G401 (cell line): ENCODE measurements at regions not wholly inside any gene's neighbourhood (a gene's known extent, or its start where the extent isn't known, plus 50 kb on each side); places are given as distances from the start of the nearest gene placed in this dataset.
"Not testable (repeated sequence)": the region's sequence is repeated elsewhere in the genome, so short reads cannot be mapped to it uniquely, and the experiment has no call there.

Experiments used
- DNase-seq: peaks from one replicate; pipeline ENCODE4 v3.0.0-alpha.2; 2015; ENCODE audit warnings: low spot score
- in situ Hi-C: cut with HindIII; loops from 2 replicates; pipeline ENCODE4 v1.10.0; 2016; ENCODE audit warnings: low sequenced_read_pairs, mixed read lengths

DNA sequence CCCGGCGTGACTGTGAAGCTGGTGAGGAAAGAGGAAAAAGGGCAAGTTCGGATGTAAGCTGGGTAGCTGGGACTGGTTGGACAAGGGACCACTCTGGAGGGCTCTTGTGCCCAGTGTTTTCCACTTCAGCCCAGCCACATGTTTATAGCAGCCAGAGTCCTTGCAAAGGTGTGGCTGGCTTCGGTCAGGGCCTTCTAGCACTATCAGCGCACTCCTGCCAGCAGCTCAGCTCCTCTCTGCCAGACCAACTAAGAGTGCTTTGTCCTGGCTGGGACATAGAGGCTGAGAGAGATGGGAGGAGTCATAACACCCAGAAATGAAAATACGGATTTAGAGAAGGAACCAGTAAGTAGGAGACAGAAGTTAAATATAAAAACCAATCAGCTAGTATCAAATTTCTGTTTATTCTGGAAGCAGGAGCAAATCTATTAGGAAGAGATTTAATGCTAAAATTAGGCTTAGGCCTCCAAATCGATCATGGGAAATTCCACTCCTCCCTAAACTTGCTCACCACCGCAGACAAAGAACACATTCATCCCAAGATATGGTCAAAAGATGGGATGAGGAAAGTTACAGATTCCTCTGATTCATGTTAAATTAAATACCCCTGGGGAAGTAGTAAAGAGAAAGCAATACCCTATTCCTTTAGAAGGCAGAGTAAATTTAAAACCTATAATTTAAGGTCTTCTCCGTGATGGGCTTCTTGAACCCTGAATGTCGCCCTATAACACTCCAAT, 135.0 kb downstream of the RALA start:
- in situ Hi-C loops = no loop called here
- no peak for DNase-seq

DNA sequence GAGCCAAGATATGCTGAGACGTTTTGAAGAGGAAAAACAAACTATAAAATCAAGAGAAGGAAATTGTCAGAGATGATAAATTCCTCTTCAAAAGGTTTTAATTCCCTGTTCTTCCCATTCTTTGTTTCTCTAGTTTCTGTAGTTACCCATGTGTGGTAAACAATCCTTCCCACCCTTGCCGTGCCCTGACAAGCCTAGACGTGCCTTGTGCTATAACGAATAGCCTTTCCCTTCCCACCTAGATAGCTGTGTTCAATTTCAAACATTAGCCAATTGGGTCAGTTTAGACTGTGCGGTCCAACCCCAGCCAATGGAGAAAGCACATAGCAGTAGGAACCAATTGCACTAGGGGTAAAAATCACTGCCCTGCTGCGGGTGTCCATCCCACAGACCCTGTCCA, 138.1 kb downstream of the RALA start:
- no peak for DNase-seq
- in situ Hi-C loops = no loop called here

DNA sequence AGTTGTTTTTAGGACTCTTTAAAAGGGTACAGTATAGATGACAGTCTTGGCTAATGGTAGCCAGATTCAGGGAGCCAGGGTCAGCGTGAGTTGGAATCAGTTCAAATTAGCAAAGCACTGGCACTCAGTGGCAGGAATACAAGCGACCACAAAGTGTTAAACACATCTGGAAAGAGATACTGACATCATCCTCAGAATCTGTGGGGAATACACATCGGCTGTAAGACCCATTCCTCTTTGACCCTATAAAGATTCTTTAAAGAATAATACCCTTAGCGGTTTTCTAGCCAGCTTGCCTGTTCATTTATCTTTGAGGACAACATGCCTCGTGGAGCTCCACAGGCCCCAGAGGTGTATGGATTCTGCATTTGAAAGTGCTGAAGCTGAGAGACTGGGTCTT, 139.1 kb downstream of the RALA start:
- DNase-seq, in situ Hi-C loops: not testable (repeated sequence)

DNA sequence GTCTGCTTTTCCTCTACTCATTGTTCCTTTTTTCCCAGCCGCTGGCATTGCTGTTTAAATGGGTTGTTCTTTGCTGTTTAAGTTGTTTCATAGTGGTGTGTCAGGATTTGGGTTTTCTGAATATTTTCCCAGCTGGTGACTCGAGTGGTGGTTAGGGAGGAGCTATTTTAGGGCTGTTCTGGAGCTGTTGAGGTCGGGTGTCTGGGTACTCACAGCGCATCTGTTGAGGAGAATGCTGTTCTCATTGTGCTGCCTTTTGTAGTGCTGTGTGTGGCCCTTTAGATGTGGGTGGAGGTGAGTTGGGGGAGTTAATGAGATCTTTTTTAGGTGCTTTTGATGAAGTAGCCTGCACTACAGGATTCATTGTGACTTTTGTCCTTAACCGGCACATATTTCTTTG, 139.5 kb downstream of the RALA start:
- in situ Hi-C loops = not testable (repeated sequence)

DNA sequence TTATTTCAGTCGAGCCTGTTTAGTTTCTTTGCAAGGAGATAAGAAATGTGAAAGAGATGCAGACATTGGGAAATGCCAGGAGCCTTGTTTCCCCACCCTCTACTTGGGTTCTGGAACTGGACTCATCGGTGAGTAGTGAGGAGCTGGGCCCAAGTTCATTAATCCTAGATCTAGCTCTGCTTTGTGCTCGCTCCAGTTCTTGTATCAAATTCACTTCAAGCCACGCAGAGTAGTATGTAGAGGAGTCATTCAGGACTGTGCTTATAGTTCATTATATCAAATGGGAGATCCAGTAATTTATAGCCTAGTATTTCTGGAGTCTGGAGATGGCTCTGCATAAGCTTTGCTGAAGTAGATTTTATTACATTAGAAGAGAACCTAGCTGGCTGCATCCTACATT, 142.5 kb downstream of the RALA start:
- DNase-seq, in situ Hi-C loops: not testable (repeated sequence)

More for the DNA sequence above, 139.5 kb downstream of the RALA start:
- not testable (repeated sequence) for DNase-seq

DNA sequence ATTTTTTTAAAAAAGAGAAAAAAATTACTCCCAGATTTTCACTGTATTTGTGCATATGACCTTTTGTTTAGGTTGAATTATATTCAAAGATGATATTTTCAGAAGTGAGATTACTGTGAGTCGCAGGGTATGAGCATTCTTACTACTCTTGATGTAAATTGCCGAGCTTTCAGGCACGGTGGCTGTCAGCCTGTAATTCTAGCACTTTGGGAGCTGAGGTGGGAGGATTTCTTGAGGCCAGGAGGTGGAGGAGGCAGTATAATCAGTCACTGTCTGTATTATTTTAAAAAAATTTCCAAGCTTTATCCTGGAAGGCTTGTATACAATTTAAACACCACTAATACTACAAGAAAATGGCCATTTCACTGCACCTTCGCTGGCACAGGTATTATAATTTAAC, 145.1 kb downstream of the RALA start:
- in situ Hi-C loops, DNase-seq: not testable (repeated sequence)

DNA sequence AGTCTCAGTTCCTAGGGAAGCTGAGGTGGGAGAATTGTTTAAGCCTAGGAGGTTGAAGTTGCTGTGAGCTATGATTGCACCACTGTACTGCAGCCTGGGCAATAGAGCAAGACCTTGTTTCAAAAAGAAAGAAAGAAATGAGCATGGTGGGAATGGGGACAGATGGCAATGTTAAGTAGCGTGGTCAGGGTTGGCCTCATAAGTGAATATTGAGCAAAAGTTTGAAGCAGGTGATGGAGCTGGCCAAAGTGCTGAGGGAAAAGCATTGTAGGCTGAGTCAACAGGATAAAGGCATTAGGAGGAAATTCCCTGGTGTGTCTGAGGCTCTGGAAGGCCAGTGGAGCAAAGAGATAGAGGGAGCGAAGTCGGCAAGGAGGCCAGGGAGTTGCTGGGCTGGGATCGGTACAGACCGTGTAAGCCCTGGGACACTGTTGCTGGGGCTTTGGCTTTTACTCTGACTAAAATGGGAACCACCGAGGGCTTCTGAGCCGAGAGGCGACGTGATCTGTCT, 151.0 kb downstream of the RALA start:
- DNase-seq, in situ Hi-C loops: not testable (repeated sequence)

DNA sequence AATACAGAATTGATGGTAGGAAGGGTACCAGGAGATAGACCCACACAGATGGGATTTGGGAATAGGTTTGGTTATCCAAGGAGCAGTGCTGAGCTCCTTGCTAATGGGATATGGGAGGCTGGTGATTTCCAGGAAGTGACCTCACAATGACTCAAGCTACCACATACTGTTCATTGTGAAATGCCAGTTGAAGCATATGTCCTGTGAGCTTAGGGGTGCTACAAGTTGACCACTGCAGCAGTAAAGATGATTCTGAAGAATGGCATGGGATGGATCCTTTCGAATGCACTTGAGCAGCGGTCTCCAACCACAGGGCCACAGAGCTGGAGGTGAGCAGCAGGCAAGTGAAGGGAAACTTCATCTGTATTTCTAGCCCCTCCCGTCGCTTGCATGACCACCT, 158.2 kb downstream of the RALA start:
- DNase-seq, in situ Hi-C loops: not testable (repeated sequence)

DNA sequence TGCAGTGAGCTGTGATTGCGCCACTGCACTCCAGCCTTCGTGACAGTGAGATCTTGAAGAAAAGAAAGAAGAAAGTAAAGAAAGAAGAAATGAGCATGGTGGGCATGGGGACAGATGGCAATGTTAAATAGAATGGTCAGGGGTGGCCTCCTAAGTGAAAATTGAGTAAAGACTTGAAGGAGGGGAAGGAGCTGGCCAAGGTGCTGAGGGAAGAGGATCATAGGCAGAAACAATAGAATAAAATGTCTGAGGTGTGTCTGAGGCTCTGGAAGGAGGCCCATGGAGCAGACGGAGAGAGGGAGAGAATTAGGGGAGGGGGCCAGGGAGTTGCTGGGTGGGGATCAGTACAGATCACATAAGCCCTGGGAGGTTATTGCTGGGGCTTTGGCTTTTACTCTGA, 163.1 kb downstream of the RALA start:
- DNase-seq, in situ Hi-C loops: not testable (repeated sequence)

DNA sequence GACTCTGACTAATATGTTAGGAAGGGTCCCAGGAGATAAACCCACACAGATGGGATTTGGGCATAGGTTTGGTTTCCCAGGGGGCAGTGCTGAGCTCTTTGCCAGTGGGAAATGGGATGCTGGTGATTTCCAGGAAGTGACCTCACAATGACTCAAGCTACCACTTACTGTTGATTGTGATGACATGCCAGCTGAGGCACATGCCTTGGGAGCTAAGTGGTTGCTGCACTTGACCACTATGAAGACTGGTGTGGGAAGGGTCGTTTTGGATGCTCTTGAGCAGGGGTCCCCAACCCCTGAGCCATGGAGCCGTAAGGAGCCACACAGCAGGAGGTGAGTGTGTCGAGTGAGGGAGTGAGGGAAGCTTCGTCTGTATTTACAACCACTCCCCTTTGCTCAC, 159.0 kb upstream of the CDK13 start:
- in situ Hi-C loops, DNase-seq: not testable (repeated sequence)

DNA sequence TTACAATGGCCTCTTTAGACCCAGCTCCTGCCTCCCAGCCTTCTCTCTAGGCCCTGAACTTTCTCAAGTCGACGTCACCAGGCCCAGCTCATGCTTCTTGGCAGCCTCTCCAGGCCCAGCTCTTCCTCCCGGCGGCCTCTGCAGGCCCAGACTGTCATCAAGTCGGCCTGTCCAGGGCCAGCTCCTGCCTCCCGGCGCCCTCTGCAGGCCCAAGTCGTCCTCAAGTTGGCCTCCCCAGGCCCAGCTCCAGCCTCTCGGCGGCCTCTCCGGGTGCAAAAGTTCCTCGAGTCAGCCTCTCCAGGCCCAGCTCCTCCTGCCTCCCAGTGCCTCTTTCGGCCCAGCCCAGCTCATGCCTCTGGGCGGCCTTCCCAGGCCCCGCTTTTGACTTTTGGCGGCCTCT, 158.1 kb upstream of the CDK13 start:
- in situ Hi-C loops, DNase-seq: not testable (repeated sequence)

DNA sequence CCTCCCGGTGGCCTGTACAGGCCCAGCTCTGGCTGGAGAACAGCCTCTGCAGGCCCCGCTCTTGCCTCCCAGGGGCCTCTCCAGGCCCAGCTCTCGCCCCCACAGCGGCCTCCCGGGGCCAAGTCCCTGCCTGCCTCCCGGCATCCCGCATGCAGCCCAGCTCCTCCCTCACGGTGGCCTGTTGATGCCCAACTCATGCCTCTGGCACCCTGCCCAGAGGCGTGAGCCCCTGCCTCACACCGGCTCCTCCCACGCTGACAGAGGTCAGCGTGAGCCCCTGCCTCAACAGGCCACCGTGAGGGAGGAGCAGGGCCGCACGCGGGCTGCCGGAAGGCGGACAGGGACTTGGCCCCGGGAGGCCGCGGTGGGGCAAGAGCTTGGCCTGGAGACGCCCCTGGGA, 157.0 kb upstream of the CDK13 start:
- in situ Hi-C loops, DNase-seq: not testable (repeated sequence)

DNA sequence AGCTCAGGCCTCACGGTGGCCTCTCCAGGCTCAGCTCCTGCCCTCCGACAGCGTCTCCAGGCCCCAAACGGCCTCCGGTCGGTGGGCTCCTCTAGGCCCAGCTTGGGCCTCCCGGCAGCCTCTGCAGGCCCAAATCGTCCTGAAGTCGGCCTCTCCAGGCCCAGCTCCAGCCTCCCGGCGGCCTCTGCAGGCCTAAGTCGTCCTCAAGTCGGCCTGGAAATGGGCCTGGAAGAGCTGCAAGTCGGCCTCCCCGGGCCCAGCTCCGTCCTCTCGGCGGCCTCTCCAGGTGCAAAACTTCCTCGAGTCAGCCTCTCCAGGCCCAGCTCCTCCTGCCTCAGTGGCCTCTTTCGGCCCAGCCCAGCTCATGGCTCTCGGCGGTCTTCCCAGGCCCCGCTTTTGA, 156.2 kb upstream of the CDK13 start:
- DNase-seq, in situ Hi-C loops: not testable (repeated sequence)

DNA sequence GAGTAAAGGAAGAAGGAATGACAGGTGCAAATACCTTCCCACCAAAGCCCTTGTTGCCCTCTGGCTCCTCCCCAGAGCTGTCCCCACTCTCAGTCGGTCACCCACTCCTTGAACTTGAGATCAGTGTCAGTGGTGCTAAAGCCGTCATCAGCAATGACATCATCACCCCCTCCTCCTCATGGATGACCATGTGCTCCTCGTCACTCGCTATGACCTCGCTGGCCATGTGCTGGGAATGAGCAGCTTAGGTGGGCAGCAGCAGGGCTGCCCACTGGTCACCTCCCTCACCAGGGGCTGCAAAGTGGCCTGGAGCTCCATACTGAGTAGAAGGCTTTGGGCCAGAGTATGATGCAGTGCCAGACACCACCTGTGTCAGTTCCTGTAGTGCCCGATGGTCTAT, 153.1 kb upstream of the CDK13 start:
- DNase-seq, in situ Hi-C loops: not testable (repeated sequence)

DNA sequence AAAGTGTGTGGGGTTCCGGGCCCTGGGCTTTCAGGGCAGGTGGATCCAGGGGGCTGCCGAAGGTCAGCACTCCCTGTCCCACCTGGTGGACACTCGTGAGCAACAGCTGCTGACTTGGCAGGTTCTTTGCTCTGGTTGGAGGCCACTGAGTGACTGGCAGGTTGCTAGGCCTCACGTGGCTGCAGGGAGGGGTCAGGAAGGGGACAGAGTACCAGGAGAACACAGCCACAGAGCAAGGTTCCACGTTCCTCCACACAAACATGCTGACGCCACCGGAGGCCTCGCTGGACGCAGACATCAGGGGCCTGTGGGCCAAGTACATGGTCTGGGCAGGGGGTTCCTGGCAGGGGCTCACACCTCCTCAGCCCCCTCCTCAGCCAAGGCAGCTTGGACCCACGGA, 152.0 kb upstream of the CDK13 start:
- in situ Hi-C loops, DNase-seq: not testable (repeated sequence)

DNA sequence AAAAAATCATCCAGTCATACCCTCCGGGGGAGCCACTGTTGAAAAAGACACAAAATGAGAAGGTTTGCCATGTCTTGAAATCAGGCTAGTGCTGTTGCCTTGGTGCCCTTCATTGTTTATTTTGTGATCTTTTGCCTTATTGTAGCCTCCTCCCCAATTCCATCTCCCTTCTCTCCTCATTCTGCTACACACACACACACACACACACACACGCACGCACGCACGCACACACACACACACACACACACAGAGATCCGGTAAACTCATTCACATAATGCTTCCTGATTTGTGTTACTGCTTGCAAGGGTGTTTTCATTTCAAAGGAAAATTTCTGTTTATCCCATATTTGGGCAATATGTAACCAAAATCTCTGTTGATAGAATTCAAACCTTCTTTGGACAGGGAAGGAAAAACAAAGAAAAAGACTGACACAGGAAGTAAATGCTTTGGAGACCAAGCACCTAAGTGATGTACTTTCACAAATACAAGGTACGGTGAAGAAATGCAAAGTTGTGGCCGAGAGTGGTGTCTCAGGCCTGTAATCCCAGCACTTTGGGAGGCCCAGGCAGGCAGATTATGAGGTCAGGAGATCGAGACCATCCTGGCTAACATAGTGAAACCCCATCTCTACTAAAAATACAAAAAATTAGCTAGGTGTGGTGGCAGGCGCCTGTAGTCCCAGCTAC, 141.1 kb upstream of the CDK13 start:
- in situ Hi-C loops = no loop called here
- no peak for DNase-seq

DNA sequence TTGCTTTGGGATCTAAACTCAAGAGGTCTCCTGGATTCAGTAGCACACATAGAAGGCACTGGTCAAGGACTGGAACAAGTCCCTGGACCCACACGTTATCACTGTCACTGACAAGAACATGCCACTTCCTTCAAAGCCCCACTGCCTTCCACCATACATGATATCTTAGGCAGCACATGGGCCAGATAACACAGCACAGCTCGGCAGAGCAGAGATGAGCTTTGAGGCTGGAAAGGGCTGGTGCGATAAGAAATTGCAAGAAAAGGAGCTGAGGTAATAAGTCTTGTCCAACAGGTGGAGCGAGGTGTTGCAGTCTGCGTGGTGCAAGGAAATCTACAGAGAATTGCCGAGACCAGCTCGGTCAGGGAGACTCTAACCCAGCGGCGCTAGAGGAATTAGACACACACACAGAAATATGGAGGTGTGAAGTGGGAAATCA, 139.8 kb upstream of the CDK13 start:
- DNase-seq = no peak
- in situ Hi-C loops = no loop called here

DNA sequence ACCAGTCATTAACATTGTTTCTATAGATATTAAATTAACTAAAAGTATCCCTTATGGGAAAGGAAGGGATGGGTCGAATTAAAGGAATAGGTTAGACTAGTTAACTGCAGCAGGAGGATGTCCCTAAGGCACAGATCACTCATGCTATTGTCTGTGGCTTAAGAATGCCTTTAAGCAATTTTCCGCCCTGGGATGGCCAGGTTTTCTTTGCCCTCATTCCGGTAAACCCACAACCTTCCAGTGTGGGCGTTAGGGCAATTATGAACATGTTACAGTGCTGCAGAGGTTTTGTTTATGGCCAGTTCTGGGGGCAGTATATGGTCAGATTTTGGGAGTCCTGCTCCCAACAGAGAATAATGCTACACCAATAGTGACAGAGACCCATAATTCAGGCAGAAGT, 139.3 kb upstream of the CDK13 start:
- DNase-seq = no peak
- in situ Hi-C loops = no loop called here

DNA sequence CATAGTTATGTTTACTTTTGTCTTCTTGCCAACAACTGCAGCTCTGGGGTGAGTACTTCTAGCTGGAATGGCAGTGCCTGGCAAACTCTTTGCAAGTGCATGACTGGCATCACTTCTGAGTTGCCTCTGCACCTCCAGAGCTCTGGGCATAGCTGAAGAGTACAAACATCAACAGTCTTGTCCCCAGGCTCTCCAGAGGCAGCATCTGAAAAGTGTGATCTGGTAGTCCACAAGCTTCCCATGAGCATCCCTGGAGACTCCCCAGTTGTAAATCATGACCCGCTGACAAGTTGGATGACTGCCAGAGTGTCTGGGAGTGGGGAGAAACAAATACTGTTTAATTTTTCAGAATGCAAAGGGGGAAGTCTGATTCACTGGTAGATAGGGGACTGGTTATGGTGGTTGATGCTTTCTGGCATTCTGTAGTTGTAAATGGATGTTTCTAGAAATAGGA, 138.9 kb upstream of the CDK13 start:
- DNase-seq = no peak
- in situ Hi-C loops = no loop called here

DNA sequence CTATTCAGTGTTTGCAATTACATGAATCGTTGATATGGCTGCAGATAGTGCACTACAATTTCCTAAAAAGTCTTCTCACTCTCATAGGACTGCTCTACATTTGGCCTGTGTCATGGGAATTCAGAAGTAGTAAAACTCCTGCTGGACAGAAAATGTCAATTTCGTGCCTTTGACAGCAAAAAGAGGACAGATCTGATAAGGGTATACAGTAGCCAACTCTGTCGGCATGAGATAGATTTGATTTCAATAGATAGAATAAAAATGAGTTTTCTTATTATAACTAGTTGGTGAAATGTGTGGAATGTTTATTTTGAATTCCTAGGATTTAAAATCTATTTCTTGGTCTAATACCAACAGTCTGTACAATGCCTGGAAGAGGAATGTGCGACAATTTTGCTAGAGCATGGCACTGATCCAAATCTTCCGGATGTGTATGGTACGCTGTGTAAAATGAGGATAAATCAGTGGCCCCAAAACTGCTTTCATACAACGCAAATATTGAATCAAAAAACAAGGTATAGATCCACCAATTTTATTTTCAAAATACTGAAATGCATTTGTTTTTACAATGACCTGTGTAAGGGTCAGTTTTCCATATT, 133.5 kb upstream of the CDK13 start:
- in situ Hi-C loops = no loop called here

More for the DNA sequence above, 133.5 kb upstream of the CDK13 start:
- no peak for DNase-seq
